BJ (cell line): ENCODE measurements at regions not wholly inside any gene's neighbourhood (a gene's known extent, or its start where the extent isn't known, plus 50 kb on each side); places are given as distances from the start of the nearest gene placed in this dataset.
"Not testable (repeated sequence)": the region's sequence is repeated elsewhere in the genome, so short reads cannot be mapped to it uniquely, and the experiment has no call there.

Experiments
- CTCF ChIA-PET: fragments of 350-600 bp; formaldehyde crosslinking; extraction: SDS; loops from one replicate; lab custom pipeline; 2021; ENCODE audit warnings: antibody characterized with exemption, inconsistent platforms; lab: Yijun Ruan, JAX
- POLR2A ChIA-PET: fragments of 300-600 bp; sonication (Branson Sonifier 250); formaldehyde crosslinking; extraction: SDS; loops from one replicate; lab custom pipeline; 2021; ENCODE audit warnings: antibody characterized with exemption; lab: Charles Lee
- DNase-seq: peaks from one replicate; pipeline ENCODE4 v3.0.0-alpha.2; 2011; ENCODE audit warnings: low read depth
- H3K27me3 ChIP-seq: 2 replicates; pipeline ENCODE4 v1.6.0; 2011; ENCODE audit warnings: low read length; ENCODE audit not compliant: control insufficient read depth, insufficient read depth
- H3K36me3 ChIP-seq: 2 replicates; pipeline ENCODE4 v1.5.1; 2011; ENCODE audit warnings: low read length; ENCODE audit not compliant: control insufficient read depth, insufficient read depth
- H3K4me3 ChIP-seq: 2 replicates; pipeline ENCODE4 v1.5.1; 2011; ENCODE audit warnings: low read depth, mild to moderate bottlenecking, control low read depth, low read length
- CTCF ChIP-seq: IDR thresholded peaks from 2 replicates; pipeline ENCODE4 v1.5.1; 2011; ENCODE audit warnings: low read depth, mild to moderate bottlenecking, control low read depth, inconsistent platforms, low read length, moderate library complexity; ENCODE audit not compliant: insufficient read depth

GRCh38 chrX:1051421-1051820 is 161.0 kb downstream of the CRLF2 start:
- no peak for DNase-seq
- Histone ChIP-seq H3K27me3 (no peaks in the 10 kb centered on the region), H3K4me3 (no peak overlapping the region), H3K36me3 (no peaks in the 10 kb centered on the region)
- POLR2A ChIA-PET = no interaction called here
- no peak for TF ChIP-seq CTCF
- CTCF ChIA-PET = no interaction called here

GRCh38 chrX:1045680-1046314 is 166.7 kb downstream of the CRLF2 start:
- no peak overlapping the region for H3K4me3 ChIP-seq
- H3K36me3 ChIP-seq = no peaks in the 10 kb centered on the region
- CTCF ChIA-PET = no interaction called here
- POLR2A ChIA-PET = no interaction called here
- DNase-seq = no peak
- no peaks in the 10 kb centered on the region for H3K27me3 ChIP-seq
- TF ChIP-seq CTCF = no peak

- ChIA-PET CTCF (no interaction called here), POLR2A (no interaction called here)
- no peak for TF ChIP-seq CTCF
- DNase-seq = no peak
- Histone ChIP-seq H3K4me3 (no peak overlapping the region), H3K27me3 (no peaks in the 10 kb centered on the region), H3K36me3 (no peaks in the 10 kb centered on the region)
Observed at GRCh38 chrX:1041091-1041490, 171.4 kb downstream of the CRLF2 start.

DNA sequence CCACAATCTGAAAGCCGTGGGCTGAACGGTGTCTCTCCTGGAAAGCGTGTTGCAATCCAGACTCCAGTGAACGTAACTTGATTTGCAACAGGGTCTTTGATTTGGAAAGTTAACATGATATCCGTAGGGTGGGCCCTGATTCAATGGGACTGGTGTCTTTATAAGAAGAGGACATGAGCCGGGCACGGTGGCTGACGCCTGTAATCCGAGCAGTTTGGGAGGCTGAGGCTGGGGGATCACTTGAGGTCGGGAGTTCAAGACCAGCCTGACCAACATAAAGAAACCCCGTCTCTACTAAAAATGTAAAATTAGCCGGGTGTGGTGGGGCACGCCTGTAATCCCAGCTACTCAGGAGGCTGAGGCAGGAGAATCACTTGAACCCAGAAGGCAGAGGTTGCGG is 176.5 kb downstream of the CRLF2 start:
- DNase-seq, POLR2A ChIA-PET, H3K4me3 ChIP-seq, H3K36me3 ChIP-seq, CTCF ChIA-PET, H3K27me3 ChIP-seq: not testable (repeated sequence)

DNA sequence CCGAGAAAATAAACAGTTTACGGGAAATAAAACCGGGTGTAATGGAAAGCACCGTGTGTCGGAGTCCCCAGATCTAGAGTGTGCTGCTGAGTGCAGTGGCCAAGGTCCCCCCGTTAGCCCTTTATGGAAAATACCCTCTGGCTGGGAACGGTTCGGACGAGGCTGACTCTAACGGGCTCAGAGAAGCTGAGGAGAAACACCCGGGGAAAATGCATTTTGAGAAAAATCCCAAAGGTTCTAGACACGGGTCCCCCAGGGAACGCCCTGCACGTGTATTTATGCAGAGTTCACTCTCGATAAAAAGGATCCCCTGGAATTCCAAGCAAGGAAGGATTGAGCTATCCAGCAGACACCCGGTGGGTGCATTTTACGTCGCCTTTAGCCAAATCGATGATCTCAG is 177.2 kb downstream of the CRLF2 start:
- H3K4me3 ChIP-seq = no peak overlapping the region
- ChIA-PET POLR2A (no interaction called here), CTCF (no interaction called here)
- no peaks in the 10 kb centered on the region for H3K27me3 ChIP-seq
- DNase-seq = no peak
- H3K36me3 ChIP-seq = no peaks in the 10 kb centered on the region
- no peak for TF ChIP-seq CTCF

GRCh38 chrX:1034717-1035116 is 177.7 kb downstream of the CRLF2 start:
- ChIA-PET POLR2A (no interaction called here), CTCF (no interaction called here)
- no peaks in the 10 kb centered on the region for H3K36me3 ChIP-seq
- H3K27me3 ChIP-seq = no peaks in the 10 kb centered on the region
- no peak for TF ChIP-seq CTCF
- DNase-seq = no peak
- H3K4me3 ChIP-seq = no peak overlapping the region
